GM23338 (cell line): ENCODE measurements at regions not wholly inside any gene's neighbourhood (a gene's known extent, or its start where the extent isn't known, plus 50 kb on each side); places are given as distances from the start of the nearest gene placed in this dataset.

ENCODE experiments used
- CTCF ChIP-seq, 2 experiments: fragments of 200-600 bp in 1 of 2; sonication (generic) in 1 of 2; conservative IDR thresholded peaks; 2 replicates each; pipeline versions ENCODE4 v1.5.1 to v1.6.1; 2016 to 2017; ENCODE audit warnings: antibody characterized with exemption in 2 of 2, low read depth in 2 of 2, mild to moderate bottlenecking in 2 of 2, moderate library complexity in 1 of 2
- ETS1 ChIP-seq: IDR thresholded peaks from 2 replicates; pipeline ENCODE4 v1.6.1; 2016; ENCODE audit warnings: antibody characterized with exemption
- EZH2 ChIP-seq: fragments of 200-600 bp; sonication (generic); IDR thresholded peaks from one replicate; pipeline ENCODE4 v1.8.0; 2017; ENCODE audit warnings: antibody characterized with exemption, mild to moderate bottlenecking, low read depth; ENCODE audit not compliant: unreplicated experiment
- EZH2phosphoT487 ChIP-seq: fragments of 200-600 bp; sonication (generic); IDR thresholded peaks from one replicate; pipeline ENCODE4 v1.8.1; 2018; ENCODE audit warnings: antibody characterized with exemption; ENCODE audit not compliant: unreplicated experiment
- NANOG ChIP-seq: IDR thresholded peaks from 2 replicates; pipeline ENCODE4 v1.6.1; 2016; ENCODE audit warnings: antibody characterized with exemption, borderline replicate concordance
- POLR2AphosphoS5 ChIP-seq: IDR thresholded peaks from 2 replicates; pipeline ENCODE4 v1.6.1; 2016; ENCODE audit warnings: antibody characterized with exemption, low read depth
- REST ChIP-seq: IDR thresholded peaks from one replicate; pipeline ENCODE4 v1.6.1; 2018; ENCODE audit warnings: antibody characterized with exemption; ENCODE audit not compliant: unreplicated experiment
- STAT1 ChIP-seq: IDR thresholded peaks from one replicate; pipeline ENCODE4 v1.6.1; 2016; ENCODE audit warnings: antibody characterized with exemption; ENCODE audit not compliant: unreplicated experiment
- ZNF114 ChIP-seq: fragments of 250-450 bp; sonication (Bioruptor Pico); IDR thresholded peaks from 2 replicates; pipeline ENCODE4 v1.5.0; 2020; ENCODE audit warnings: mild to moderate bottlenecking, moderate library complexity

- TF ChIP-seq CTCF (conservative IDR thresholded peaks at IDR 0.05; ENCODE audit: low read depth in 2 of 2), result no peak
- TF ChIP-seq EZH2phosphoT487, result no peak
- TF ChIP-seq NANOG, result no peak
- no peak for TF ChIP-seq REST
- no peak for TF ChIP-seq EZH2
- TF ChIP-seq POLR2AphosphoS5, result no peak
- no peak for TF ChIP-seq ZNF114 (CRISPR knock-in tag)
- TF ChIP-seq ETS1, result no peak
- TF ChIP-seq STAT1, result no peak
Measured at GRCh38 chr4:4782969-4783368, 76.5 kb upstream of the MSX1 start.
